HepG2 (cell line): ENCODE measurements at regions not wholly inside any gene's neighbourhood (a gene's known extent, or its start where the extent isn't known, plus 50 kb on each side); places are given as distances from the start of the nearest gene placed in this dataset.

Source experiments
- FOXA3 ChIP-seq: IDR thresholded peaks from 2 replicates; pipeline ENCODE4 v1.6.1; 2016; ENCODE audit warnings: missing genetic modification reagents, missing compliant biosample characterization
- IRF2 ChIP-seq: IDR thresholded peaks from 2 replicates; pipeline ENCODE4 v1.6.1; 2018; ENCODE audit warnings: missing genetic modification reagents, missing compliant biosample characterization
- JUNB ChIP-seq: sonication (generic); formaldehyde crosslinking; IDR thresholded peaks from 2 replicates; pipeline ENCODE4 v1.8.0; 2022; ENCODE audit warnings: missing genetic modification reagents, mild to moderate bottlenecking, borderline replicate concordance
- KAT2B ChIP-seq: fragments of 150-350 bp; IDR thresholded peaks from 2 replicates; pipeline ENCODE4 v1.6.1; 2014; ENCODE audit warnings: low read depth, low read length, borderline replicate concordance
- MEF2D ChIP-seq: sonication (generic); formaldehyde crosslinking; IDR thresholded peaks from 2 replicates; pipeline ENCODE4 v1.5.1; 2020; ENCODE audit warnings: mild to moderate bottlenecking, missing genetic modification reagents
- NCOA2 ChIP-seq: sonication (generic); formaldehyde crosslinking; IDR thresholded peaks from 2 replicates; pipeline ENCODE4 v1.8.0; 2022; ENCODE audit warnings: inconsistent platforms
- SP4 ChIP-seq: sonication (generic); formaldehyde crosslinking; IDR thresholded peaks from 2 replicates; pipeline ENCODE4 v1.8.1; 2023; ENCODE audit warnings: mild to moderate bottlenecking, missing genetic modification reagents
- SUZ12 ChIP-seq: fragments of 150-350 bp; IDR thresholded peaks from 2 replicates; pipeline ENCODE4 v1.6.1; 2014; ENCODE audit warnings: low read depth, low read length
- ZBTB8A ChIP-seq: sonication (generic); formaldehyde crosslinking; IDR thresholded peaks from 2 replicates; pipeline ENCODE4 v1.4.0; 2020; ENCODE audit warnings: mild to moderate bottlenecking, low read depth, missing genetic modification reagents, borderline replicate concordance
- ZNF232 ChIP-seq: sonication (generic); formaldehyde crosslinking; IDR thresholded peaks from 2 replicates; pipeline ENCODE4 v1.4.0; 2020; ENCODE audit warnings: missing genetic modification reagents, borderline replicate concordance
- ZNF350 ChIP-seq: sonication (generic); formaldehyde crosslinking; IDR thresholded peaks from 2 replicates; pipeline ENCODE4 v1.4.0; 2020; ENCODE audit warnings: mild to moderate bottlenecking, low read depth, missing genetic modification reagents, borderline replicate concordance
- TF ChIP-seq, protein P1 (sequence below): sonication (generic); formaldehyde crosslinking; IDR thresholded peaks from 2 replicates; pipeline ENCODE4 v1.5.0; 2020; ENCODE audit warnings: mild to moderate bottlenecking, missing genetic modification reagents, moderate library complexity

DNA sequence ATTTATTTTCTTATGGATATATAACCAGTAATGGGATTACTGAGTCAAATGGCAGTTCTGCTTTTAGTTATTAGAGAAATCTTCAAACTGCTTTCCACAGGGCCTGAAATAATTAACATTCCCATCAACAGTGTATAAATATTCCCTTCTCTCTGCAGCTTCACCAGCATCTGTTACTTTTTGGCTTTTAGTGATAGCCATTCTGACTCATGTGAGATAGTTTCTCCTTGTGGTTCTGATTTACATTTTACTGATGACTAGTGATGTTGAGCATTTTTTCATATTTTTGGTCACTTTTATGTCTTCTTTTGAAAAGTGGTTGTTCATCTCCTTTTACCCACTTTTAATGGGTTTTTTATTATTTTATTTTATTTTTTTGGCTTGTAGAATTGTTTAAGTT, 1290.3 kb upstream of the CDH9 start:
- TF ChIP-seq FOXA3 (CRISPR knock-in tag) = no peak
- no peak for TF ChIP-seq SUZ12
- TF ChIP-seq, protein P1, sequence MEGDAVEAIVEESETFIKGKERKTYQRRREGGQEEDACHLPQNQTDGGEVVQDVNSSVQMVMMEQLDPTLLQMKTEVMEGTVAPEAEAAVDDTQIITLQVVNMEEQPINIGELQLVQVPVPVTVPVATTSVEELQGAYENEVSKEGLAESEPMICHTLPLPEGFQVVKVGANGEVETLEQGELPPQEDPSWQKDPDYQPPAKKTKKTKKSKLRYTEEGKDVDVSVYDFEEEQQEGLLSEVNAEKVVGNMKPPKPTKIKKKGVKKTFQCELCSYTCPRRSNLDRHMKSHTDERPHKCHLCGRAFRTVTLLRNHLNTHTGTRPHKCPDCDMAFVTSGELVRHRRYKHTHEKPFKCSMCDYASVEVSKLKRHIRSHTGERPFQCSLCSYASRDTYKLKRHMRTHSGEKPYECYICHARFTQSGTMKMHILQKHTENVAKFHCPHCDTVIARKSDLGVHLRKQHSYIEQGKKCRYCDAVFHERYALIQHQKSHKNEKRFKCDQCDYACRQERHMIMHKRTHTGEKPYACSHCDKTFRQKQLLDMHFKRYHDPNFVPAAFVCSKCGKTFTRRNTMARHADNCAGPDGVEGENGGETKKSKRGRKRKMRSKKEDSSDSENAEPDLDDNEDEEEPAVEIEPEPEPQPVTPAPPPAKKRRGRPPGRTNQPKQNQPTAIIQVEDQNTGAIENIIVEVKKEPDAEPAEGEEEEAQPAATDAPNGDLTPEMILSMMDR = no peak
- TF ChIP-seq ZNF350 (CRISPR knock-in tag) = no peak
- TF ChIP-seq ZNF232 (CRISPR knock-in tag) = no peak
- TF ChIP-seq MEF2D (CRISPR knock-in tag) = no peak
- TF ChIP-seq IRF2 (CRISPR knock-in tag) = no peak
- no peak for TF ChIP-seq NCOA2 (CRISPR knock-in tag)
- no peak for TF ChIP-seq SP4 (CRISPR knock-in tag)
- TF ChIP-seq JUNB (CRISPR knock-in tag) = no peak
- TF ChIP-seq KAT2B = no peak
- no peak for TF ChIP-seq ZBTB8A (CRISPR knock-in tag)
